ENCODE measurements at regions not wholly inside any gene's neighbourhood (a gene's known extent, or its start where the extent isn't known, plus 50 kb on each side); places are given as distances from the start of the nearest gene placed in this dataset.

DNA sequence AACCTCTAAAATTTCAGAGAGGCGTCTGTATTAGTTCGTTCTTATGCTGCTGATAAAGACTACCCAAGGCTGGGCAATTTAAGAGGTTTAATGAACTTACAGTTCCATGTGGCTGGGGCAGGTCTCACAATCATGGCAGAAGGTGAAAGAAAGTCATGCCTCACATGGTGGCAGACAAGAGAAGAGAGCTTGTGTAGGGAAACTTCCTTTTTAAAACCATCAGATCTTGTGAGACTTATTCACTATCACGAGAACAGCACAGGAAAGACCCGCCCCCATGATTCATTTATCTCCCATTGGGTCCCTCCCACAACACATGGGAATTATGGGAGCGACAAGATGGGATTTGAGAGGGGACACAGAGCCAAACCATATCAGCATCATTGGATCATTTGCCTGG, 183.2 kb upstream of the SIX2 start:
- DNase-seq (ENCODE audit: low read depth, low spot score): no peak
- CTCF ChIA-PET: no interaction called here
- POLR2A ChIA-PET: no interaction called here
- TF ChIP-seq, protein P1, sequence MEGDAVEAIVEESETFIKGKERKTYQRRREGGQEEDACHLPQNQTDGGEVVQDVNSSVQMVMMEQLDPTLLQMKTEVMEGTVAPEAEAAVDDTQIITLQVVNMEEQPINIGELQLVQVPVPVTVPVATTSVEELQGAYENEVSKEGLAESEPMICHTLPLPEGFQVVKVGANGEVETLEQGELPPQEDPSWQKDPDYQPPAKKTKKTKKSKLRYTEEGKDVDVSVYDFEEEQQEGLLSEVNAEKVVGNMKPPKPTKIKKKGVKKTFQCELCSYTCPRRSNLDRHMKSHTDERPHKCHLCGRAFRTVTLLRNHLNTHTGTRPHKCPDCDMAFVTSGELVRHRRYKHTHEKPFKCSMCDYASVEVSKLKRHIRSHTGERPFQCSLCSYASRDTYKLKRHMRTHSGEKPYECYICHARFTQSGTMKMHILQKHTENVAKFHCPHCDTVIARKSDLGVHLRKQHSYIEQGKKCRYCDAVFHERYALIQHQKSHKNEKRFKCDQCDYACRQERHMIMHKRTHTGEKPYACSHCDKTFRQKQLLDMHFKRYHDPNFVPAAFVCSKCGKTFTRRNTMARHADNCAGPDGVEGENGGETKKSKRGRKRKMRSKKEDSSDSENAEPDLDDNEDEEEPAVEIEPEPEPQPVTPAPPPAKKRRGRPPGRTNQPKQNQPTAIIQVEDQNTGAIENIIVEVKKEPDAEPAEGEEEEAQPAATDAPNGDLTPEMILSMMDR (IDR thresholded peaks at IDR 0.05; ENCODE audit: insufficient read depth, low read length, missing control alignments): no peak
- H3K4me3 ChIP-seq (ENCODE audit: low read depth, low read length): no peak overlapping the region

DNA sequence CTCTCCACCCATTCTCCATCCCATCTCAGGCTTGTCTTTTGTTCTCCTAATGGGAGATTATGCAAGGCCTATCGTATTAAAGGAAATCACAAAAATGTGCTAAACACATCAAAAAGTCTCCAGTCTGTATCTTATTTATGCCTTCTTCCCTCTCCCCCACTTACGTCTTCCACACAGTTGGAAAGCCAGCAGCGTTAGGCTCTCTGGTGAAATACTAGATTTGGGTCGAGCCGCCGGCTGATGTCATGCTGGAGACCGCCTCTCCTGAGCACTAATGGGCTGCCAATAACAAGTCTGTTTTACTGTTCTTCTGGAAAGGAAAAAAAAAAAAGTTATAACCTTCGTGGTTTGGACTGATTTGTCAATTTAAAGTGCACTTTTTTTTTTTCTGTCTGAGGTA, 182.7 kb upstream of the SIX2 start:
- TF ChIP-seq, protein P1 (IDR thresholded peaks at IDR 0.05; ENCODE audit: insufficient read depth, low read length, missing control alignments): no peak
- H3K4me3 ChIP-seq (ENCODE audit: low read depth, low read length): no peak overlapping the region
- POLR2A ChIA-PET: no interaction called here
- CTCF ChIA-PET: no interaction called here
- DNase-seq (ENCODE audit: low read depth, low spot score): no peak

DNA sequence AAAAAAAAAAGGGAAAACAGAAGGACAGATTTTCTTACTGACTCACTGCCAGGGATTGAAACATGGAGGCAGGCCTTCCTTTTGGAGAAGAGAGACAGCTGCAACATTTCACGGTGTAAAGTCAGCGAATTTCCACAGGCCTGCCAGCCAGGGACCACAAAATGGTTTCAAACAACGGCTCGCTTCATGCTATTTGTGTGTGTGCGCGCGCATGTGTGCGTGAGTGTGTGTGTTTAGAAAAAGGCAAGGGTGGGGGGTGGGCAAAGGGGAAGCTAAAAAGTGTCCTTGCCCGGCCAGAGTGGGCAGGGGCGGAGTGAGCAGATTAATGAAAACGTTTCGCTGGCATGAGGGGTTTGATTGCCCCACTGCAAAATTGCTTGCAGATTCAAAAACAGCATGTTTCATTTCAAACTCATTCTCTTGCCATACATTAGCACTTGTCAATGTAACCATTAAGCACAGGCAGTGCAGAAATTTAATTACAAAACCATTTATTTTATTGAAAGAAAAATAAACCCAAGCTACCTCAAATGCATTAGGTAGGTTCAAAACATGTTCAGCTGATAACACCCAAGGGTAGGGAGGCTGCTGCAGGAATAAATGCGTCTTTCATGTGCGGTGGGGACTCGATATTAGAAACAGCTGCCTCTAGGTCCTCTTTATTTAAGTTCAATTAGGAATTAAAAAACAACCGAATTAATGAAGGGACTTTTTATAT, 182.1 kb upstream of the SIX2 start:
- ChIA-PET CTCF (interaction anchor here (1.1 kb wide), 1 partner anchor 9 kb away, joined by 3 read pairs; no protein-coding TSS in a partner anchor), POLR2A (no interaction called here)
- H3K4me3 ChIP-seq (ENCODE audit: low read depth, low read length): no peak overlapping the region
- no peak for DNase-seq (ENCODE audit: low read depth, low spot score)
- TF ChIP-seq, protein P1 (IDR thresholded peaks at IDR 0.05; ENCODE audit: insufficient read depth, low read length, missing control alignments): no peak

DNA sequence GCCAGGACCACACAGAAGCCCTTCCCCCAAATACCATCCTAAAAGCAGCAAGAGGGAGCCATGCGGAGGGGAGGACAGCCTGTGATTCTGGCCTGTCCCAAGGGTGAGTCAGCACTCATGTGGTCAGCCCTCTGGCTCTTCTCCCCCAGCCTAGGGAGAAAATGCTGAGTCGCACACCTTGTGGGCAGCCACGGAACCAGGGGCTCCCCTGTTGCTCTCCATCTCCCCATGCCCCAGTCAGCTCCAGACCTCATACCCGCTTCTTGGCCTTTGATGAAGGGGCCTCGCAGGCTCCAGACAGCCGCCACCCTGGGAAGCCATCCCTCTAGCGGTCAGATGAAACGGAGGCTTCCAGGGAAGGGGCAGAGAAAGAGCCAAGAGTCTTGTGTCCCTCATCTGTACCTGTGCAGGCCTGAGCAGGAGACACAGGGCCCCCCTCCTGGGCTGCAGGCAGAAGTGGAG, 181.3 kb upstream of the SIX2 start:
- H3K4me3 ChIP-seq (ENCODE audit: low read depth, low read length): no peak overlapping the region
- CTCF ChIA-PET: interaction anchor here (1.1 kb wide), 1 partner anchor 10 kb away, joined by 3 read pairs; no protein-coding TSS in a partner anchor
- TF ChIP-seq, protein P1 (IDR thresholded peaks at IDR 0.05; ENCODE audit: insufficient read depth, low read length, missing control alignments): no peak
- POLR2A ChIA-PET: no interaction called here
- no peak for DNase-seq (ENCODE audit: low read depth, low spot score)

DNA sequence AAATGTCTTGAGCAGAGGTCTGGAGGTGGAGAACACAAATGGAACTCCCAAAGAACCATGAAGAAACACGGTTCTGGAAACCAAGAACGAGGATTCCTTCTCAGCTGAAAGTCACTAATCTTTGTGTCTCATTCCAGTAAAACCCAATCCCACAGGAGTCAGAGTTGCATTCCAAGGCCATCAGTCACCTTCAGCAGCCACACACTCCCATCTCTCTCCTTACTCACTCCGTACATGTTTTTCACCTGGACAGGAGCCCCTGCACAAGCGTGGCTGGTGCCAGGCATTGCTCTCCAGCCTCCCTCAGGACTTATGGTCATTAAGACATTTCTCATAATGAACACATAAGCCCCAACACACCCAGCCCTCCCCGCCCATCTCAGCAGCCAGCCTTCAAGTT, 175.4 kb upstream of the SIX2 start:
- CTCF ChIA-PET: no interaction called here
- POLR2A ChIA-PET: no interaction called here
- no peak overlapping the region for H3K4me3 ChIP-seq (ENCODE audit: low read depth, low read length)
- no peak for DNase-seq (ENCODE audit: low read depth, low spot score)
- TF ChIP-seq, protein P1 (IDR thresholded peaks at IDR 0.05; ENCODE audit: insufficient read depth, low read length, missing control alignments): no peak

DNA sequence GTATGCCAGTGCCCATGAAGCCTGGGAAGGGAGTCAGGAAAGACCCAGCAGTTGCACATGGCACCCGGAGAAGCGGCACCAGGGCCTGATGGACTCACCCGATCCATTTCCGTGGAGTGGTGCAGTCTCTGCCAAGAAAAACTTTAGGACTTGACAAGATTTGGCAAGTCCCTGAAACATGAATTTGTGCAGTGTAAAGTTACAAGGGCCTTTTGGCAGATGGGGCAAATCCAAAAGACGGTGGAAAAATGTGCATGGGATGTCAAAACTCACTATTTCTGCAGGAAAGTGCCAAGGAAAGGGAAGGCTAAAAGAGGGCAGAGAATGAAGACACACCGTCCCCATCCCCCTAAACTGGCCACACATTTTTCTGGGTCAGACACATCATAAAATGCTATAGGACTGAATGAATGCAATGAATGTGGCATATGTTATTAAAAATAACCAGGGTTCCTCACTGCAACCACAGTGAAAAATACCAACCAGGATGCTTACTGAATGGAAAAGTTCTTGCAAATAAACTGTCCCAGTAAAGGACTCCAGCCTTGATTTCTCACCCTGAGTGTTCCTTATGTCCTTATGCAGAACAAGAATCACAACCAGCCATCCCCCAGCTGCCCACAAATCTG, 173.5 kb upstream of the SIX2 start:
- TF ChIP-seq, protein P1 (IDR thresholded peaks at IDR 0.05; ENCODE audit: insufficient read depth, low read length, missing control alignments): no peak
- no peak overlapping the region for H3K4me3 ChIP-seq (ENCODE audit: low read depth, low read length)
- CTCF ChIA-PET: no interaction called here
- DNase-seq (ENCODE audit: low read depth, low spot score): no peak
- POLR2A ChIA-PET: no interaction called here
